ENCODE measurements at regions not wholly inside any gene's neighbourhood (a gene's known extent, or its start where the extent isn't known, plus 50 kb on each side); places are given as distances from the start of the nearest gene placed in this dataset.
A peak's percentile ranks its signal among the peaks of the same experiment; 100 is the strongest.

DNA sequence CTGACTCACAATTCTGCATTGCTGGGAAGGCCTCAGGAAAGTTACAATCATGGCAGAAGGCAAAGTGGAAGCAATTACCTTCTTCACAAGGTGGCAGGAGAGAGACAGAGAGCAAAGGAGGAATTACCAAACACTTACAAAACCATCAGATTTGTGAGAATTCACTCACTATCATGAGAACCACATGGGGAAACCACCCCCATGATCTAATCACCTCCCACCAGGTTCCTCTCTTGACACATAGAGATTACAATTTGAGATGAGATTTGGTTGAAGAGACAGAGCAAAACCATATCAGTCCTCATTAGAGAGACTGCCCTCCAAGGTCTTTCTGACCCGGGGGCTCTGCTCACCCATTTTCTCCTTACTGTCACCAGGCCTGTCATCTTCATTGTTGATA is 1582.3 kb upstream of the TMEM132C start:
- no peak for DNase-seq (ENCODE audit: low read depth in 2 of 2)

GRCh38 chr12:126685636-126686035 is 1581.3 kb upstream of the TMEM132C start:
- DNase-seq (ENCODE audit: low read depth in 2 of 2) = no peak

DNA sequence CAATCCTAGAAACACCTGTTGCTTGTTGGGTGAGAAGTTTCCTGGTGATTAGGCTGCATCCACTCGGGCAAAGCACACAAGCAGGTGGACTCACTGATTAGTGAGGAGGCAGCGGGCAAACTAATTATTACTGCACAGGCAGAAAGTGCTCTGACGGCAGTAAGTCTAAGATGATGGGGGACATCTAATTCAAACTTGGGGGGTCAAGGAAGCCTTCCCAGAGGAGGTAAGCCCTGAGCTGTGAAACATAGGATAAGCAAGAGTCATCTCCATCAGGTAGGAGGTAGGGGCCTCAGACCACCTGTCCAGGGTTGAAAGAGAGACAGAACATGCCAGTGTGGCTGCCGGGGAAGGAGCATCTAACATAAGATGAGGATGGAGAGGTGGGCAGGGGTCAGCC is 1578.4 kb upstream of the TMEM132C start:
- no peak for DNase-seq (ENCODE audit: low read depth in 2 of 2)

GRCh38 chr12:126700096-126700495 is 1566.9 kb upstream of the TMEM132C start:
- no peak for DNase-seq (ENCODE audit: low read depth in 2 of 2)

DNA sequence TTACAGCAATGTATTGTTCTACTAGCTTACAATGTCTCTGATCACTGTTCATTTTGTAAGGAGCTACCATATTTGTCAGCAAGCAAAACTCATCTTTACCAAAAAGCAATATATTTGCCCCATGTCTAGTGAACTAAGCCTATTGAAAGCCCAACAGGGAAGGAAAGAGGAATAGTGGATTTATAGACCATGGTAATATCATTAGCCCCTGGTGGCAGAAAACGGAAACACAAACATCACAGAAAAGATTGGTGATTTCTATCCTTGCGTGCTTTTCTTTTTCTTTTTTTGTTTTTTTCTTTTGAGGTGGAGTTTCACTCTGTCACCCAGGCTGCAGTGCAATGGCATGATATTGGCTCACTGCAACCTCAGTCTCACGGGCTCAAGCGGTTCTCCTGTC is 1562.4 kb upstream of the TMEM132C start:
- no peak for DNase-seq (ENCODE audit: low read depth in 2 of 2)

- no peak for DNase-seq (ENCODE audit: low read depth in 2 of 2)
Measured at GRCh38 chr12:126706300-126706699, 1560.7 kb upstream of the TMEM132C start.

GRCh38 chr12:126708492-126708896 is 1558.5 kb upstream of the TMEM132C start:
- DNase-seq (ENCODE audit: low read depth in 2 of 2) = peak; percentile 4 to 5

- DNase-seq (ENCODE audit: low read depth in 2 of 2) = no peak
Measured at GRCh38 chr12:126718365-126718764, 1548.6 kb upstream of the TMEM132C start.

GRCh38 chr12:126719912-126720705 is 1546.9 kb upstream of the TMEM132C start:
- no peak for DNase-seq (ENCODE audit: low read depth in 2 of 2)

DNA sequence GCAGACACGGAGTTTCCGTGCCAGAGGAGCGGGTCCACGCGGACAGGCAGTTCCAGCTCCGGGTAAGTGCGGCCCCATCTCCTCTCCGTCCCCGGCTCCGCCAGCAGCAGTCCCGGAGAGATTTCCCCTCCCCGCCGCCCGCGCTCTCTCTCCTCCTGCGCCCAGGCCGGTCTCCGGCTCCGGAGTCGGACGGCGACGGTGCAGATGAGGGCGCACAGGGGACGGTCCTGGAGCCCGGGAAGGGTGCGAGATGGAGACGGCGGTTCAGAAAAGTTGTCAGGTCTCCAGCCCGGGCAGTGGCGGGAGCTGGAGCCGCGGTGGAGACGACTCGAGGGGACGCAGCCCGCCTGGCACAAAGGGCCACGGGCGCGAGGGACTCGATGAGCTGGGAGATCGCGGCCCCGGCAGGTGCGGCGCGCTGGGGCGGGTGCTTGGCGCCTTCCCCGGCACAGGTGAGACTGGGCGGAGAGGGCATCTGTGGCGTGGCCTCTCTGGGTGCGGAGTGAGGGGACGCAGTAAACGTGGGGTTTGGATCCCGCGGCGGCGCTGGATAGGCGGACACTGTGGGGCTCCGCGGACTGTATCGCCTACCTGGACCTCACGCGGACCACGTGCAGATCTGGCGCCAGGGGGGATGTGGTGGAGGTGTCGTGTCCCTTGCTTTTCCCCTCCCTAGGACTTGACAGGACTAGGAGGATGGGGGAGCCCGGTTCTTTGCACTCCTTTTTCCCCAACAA is 1540.3 kb upstream of the TMEM132C start:
- DNase-seq (ENCODE audit: low read depth in 2 of 2) = no peak

DNA sequence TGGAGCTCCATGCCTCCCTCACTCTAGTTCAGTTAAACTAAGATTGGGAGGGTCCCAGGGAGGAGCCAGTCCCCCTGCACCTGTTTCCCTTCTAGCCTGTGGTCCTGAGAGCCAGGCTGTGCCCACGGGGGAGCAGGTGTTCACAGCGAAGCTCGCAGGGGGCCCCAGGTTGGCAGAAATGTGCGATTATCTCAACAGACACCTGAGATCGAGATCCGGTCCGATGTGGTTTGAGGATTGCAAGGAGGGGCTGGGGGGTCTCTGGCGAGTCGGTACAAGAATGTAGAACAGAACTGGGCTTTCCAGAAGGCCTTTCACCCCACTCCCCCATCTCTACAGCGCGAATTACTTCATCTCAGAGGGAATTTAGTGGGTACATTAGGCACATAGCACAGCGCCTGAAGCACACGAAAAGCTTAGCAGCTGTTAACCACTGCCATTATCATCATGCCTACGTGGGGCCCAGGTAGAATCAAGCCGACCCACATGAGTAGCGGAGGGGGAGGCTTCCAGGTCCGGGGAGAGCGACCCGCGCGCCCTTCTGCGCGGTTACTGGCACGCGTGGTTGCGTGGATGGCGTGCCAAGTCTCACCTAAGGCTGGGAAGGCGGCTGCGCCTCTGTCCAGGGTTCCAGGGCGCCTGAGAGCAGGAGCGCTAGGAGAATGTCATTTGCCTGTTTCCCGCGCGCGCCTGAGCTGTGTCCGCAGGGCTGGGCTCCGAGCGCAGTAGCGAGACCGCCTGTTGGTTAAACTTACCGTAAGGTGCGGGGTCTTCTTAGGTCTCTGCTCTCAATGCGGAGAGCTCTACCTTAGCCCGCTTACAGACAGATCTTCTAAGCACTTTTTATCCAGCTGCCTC is 1539.5 kb upstream of the TMEM132C start:
- DNase-seq (ENCODE audit: low read depth in 2 of 2) = no peak

GRCh38 chr12:126734296-126734695 is 1532.7 kb upstream of the TMEM132C start:
- no peak for DNase-seq (ENCODE audit: low read depth in 2 of 2)

- no peak for DNase-seq (ENCODE audit: low read depth in 2 of 2)
Measured at GRCh38 chr12:126734710-126735109, 1532.3 kb upstream of the TMEM132C start.

- no peak for DNase-seq (ENCODE audit: low read depth in 2 of 2)
Measured at GRCh38 chr12:126741536-126742240, 1525.3 kb upstream of the TMEM132C start.

DNA sequence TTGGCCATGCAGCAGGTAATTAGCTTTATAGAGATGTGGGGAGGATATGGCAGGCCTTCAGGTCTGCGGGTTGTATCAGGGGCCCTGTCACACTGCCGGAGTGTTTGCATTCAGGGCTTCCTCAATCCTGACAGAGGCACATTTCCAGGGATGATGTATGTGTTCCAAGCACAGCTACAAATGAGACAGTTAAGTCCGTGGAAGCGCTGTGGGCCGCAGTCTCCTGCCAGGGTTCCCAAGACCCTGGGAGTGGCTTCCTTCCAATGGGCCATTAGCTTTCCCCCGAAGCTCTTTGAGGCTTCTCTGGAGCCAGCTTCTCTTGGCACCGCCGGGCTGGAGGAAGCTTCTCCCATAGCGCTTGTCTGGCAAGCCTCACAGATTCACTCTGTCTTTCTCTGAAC is 1524.7 kb upstream of the TMEM132C start:
- DNase-seq (ENCODE audit: low read depth in 2 of 2) = no peak

DNA sequence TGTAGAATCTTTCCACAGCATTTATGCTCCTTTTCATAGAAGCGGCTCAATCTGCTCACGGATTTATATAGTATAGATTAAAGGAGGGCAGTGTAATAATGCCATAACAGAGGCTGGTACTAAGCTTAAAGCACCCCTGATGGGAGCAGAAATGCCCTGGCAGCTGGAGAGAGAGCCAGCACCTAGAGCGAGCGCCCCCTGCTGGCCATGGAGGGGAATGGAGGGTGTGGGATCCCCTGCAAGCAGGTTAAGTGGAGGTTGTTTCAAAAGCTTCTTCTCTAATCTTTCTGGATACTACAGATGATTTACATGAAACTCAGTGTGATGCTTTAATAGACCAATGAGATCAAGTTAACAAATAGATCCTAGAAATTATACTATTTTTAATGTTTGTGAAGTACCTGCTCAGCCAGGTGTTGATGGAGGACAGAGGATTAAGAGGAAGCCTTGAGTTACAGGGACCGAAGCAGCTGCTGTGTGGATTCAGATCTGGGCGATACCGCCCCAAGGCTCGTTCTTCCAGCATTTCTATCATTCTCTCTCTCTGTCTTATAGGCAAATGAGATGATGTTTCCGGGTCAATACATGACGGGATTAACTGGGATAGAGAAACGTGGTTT is 1519.3 kb upstream of the TMEM132C start:
- DNase-seq (ENCODE audit: low read depth in 2 of 2) = no peak

GRCh38 chr12:126752021-126752420 is 1514.9 kb upstream of the TMEM132C start:
- DNase-seq (ENCODE audit: low read depth in 2 of 2) = no peak

DNA sequence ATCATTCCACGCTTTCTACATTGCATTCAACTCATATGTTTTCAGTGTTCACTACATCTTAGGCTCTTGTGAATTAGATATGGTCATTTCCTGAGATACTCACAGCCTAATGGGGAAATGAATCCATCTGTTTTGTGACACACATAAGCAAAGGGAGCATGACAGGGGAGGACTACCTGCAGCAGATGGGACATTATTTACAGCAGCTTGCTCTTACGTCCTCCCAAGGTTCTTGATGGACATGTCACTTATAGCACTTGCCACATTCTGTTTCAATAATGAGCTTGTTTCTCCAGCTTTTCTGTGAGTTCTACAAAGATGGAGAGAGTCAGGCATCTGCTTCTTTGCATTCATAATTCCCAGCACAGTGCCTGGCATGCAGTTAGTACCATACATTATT is 1509.6 kb upstream of the TMEM132C start:
- DNase-seq (ENCODE audit: low read depth in 2 of 2) = no peak

DNA sequence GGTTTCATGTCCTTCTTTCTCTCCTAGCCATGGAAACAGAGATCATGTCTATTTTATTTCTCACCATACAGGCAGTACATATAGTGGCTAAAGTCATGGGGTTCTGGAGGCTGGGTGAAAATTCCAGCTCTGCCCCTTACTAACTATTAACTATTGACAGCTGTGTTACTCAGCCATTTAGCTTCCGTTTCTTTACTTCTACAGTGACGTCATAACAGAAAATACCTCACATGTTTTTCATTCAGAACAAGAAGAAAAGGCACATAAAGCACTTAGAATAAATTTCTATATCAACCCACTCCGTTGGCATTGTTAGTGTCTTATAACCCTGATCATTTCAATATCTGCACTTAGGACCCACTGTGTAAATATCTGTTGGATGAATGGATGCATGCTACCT is 1506.9 kb upstream of the TMEM132C start:
- DNase-seq (ENCODE audit: low read depth in 2 of 2) = no peak

DNA sequence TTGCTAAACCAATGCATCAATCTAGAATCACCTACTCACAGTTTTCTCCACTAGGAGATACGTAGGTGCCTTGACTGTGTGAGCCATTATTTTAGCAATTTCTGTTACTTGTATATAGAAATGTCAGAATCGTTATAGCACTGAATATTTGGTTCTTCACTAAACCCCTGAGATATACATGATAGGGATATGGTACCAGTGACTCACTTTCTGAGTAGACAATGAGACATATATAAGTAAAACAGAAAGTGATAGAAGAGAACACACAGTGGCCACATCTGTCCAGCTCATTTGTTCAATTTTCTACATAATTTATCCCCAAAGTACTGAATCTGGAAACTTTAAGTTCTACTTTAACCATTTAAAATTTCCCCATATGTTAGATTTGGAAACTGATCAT is 1505.5 kb upstream of the TMEM132C start:
- no peak for DNase-seq (ENCODE audit: low read depth in 2 of 2)

- no peak for DNase-seq (ENCODE audit: low read depth in 2 of 2)
Measured at GRCh38 chr12:126762150-126762549, 1504.8 kb upstream of the TMEM132C start.
